ENCODE measurements at regions not wholly inside any gene's neighbourhood (a gene's known extent, or its start where the extent isn't known, plus 50 kb on each side); places are given as distances from the start of the nearest gene placed in this dataset.
"Not testable (repeated sequence)": the region's sequence is repeated elsewhere in the genome, so short reads cannot be mapped to it uniquely, and the experiment has no call there.

DNA sequence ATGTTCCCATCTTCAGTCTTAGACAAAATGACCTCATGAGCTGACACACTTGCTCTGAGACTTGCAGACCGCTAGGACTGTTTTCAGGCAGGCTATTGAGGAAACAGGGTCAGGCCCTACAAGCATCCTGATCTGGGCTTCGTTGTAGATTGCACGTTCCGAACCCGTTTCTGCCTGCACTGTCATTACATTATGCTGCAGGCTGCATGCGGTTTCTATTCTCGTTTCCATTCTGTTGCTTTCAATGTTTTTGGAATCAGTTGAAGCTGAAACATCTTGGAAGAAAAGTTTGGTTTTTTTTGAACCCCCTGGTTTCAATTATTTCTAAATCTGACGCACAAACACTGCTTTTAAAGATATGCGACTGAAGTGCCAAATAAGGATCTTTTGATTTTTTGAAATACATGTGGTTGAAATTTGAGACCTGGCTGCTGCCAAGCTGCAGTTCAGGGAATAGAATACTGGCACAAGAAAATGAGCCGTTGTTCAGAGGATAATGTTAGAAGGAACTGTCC, 716.1 kb upstream of the INTU start:
- peak; percentile 93 for DNase-seq (ENCODE audit: low read depth)
- TF ChIP-seq, protein P1, sequence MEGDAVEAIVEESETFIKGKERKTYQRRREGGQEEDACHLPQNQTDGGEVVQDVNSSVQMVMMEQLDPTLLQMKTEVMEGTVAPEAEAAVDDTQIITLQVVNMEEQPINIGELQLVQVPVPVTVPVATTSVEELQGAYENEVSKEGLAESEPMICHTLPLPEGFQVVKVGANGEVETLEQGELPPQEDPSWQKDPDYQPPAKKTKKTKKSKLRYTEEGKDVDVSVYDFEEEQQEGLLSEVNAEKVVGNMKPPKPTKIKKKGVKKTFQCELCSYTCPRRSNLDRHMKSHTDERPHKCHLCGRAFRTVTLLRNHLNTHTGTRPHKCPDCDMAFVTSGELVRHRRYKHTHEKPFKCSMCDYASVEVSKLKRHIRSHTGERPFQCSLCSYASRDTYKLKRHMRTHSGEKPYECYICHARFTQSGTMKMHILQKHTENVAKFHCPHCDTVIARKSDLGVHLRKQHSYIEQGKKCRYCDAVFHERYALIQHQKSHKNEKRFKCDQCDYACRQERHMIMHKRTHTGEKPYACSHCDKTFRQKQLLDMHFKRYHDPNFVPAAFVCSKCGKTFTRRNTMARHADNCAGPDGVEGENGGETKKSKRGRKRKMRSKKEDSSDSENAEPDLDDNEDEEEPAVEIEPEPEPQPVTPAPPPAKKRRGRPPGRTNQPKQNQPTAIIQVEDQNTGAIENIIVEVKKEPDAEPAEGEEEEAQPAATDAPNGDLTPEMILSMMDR (conservative IDR thresholded peaks at IDR 0.05; ENCODE audit: low read length): peak; percentile 46
- H3K4me3 ChIP-seq (ENCODE audit: low read length): peak overlapping the region; percentile 39

DNA sequence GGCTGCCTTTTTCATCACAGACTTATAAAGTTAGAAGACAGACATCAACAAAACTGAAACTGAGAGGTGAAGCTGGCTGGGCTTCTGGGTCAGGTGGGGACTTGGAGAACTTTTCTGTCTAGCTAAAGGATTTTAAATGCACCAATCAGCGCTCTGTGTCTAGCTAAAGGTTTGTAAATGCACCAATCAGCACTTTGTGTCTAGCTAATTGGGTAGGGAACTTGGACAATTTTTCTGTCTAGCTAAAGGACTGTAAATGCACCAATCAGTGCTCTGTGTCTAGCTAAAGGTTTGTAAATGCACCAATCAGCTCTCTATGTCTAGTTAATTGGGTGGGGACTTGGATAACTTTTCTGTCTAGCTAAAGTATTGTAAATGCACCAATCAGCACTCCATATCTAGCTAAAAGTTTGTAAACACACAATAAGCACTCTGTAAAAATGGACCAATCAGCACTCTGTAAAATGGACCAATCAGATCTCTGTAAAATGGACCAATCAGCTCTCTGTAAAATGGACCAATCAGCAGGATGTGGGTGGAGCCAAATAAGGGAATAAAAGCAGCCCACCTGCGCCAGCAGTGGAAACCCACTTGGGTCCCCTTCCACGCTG, 710.3 kb upstream of the INTU start:
- not testable (repeated sequence) for DNase-seq (ENCODE audit: low read depth); H3K4me3 ChIP-seq (ENCODE audit: low read length)

GRCh38 chr4:126924237-126924636, 708.5 kb upstream of the INTU start:
- no peak for DNase-seq (ENCODE audit: low read depth)
- TF ChIP-seq, protein P1 (conservative IDR thresholded peaks at IDR 0.05; ENCODE audit: low read length): no peak
- H3K4me3 ChIP-seq (ENCODE audit: low read length): no peak overlapping the region

GRCh38 chr4:126930059-126930458, 702.7 kb upstream of the INTU start:
- not testable (repeated sequence) for H3K4me3 ChIP-seq (ENCODE audit: low read length); DNase-seq (ENCODE audit: low read depth)

DNA sequence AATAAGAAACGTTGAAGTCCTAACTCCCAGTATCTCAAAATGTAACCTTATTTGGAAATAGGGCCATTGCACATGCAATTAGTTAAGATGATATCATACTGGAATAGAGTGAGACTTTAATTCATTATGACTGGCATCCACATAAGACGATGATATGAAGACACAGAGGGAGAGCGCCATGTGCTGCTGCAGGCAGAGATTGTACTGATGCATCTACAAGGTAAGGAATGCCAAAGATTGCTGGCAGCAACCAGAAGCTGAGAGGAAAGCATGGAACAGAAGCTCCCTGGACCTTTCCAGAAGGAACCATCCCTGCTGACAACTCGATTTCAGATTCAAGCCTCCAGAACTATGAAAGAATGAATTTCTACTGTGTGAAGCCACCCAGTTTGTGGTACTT, 697.0 kb upstream of the INTU start:
- H3K4me3 ChIP-seq (ENCODE audit: low read length): no peak overlapping the region
- no peak for DNase-seq (ENCODE audit: low read depth)
- TF ChIP-seq, protein P1 (conservative IDR thresholded peaks at IDR 0.05; ENCODE audit: low read length): no peak

- TF ChIP-seq, protein P1 (conservative IDR thresholded peaks at IDR 0.05; ENCODE audit: low read length): no peak
- no peak overlapping the region for H3K4me3 ChIP-seq (ENCODE audit: low read length)
Measured at GRCh38 chr4:126937342-126937741, 695.4 kb upstream of the INTU start.

GRCh38 chr4:126937846-126938422, 694.8 kb upstream of the INTU start:
- TF ChIP-seq, protein P1 (conservative IDR thresholded peaks at IDR 0.05; ENCODE audit: low read length): no peak
- peak; percentile 44 for DNase-seq (ENCODE audit: low read depth)
- H3K4me3 ChIP-seq (ENCODE audit: low read length): no peak overlapping the region

More at GRCh38 chr4:126937342-126937741, 695.4 kb upstream of the INTU start:
- no peak for DNase-seq (ENCODE audit: low read depth)

GRCh38 chr4:126939401-126939800, 693.4 kb upstream of the INTU start:
- DNase-seq (ENCODE audit: low read depth): peak; percentile 78
- TF ChIP-seq, protein P1 (conservative IDR thresholded peaks at IDR 0.05; ENCODE audit: low read length): no peak
- H3K4me3 ChIP-seq (ENCODE audit: low read length): no peak overlapping the region
